ENCODE measurements at regions not wholly inside any gene's neighbourhood (a gene's known extent, or its start where the extent isn't known, plus 50 kb on each side); places are given as distances from the start of the nearest gene placed in this dataset.
A peak's percentile ranks its signal among the peaks of the same experiment; 100 is the strongest.

GRCh38 chr9:74355107-74355506, 142.0 kb upstream of the RORB start (continued):
- no peak for TF ChIP-seq ZNF462 (CRISPR knock-in tag; IDR thresholded peaks at IDR 0.05)

- Histone ChIP-seq H4K20me1 (replicated peaks; ENCODE audit: insufficient read depth) (no peaks in the 10 kb centered on the region), H3F3A (replicated peaks; ENCODE audit: low read depth) (no peaks in the 10 kb centered on the region), H3K4me2 (no peak overlapping the region), H2AFZ (0 out of 2 replicates have a peak overlapping the region, but pooled peaks have one; percentile 7), H3K79me2 (replicated peaks; ENCODE audit: insufficient read depth) (no peaks in the 10 kb centered on the region), H3K9me2 (ENCODE audit: insufficient read depth) (no peaks in the 10 kb centered on the region), H3K4me3 (no peak overlapping the region), H3K4me1 (ENCODE audit: insufficient read depth) (no peaks in the 10 kb centered on the region), H3K27ac (ENCODE audit: low read depth) (no peak overlapping the region), H3K27me3 (ENCODE audit: insufficient read depth) (no peaks in the 10 kb centered on the region), H3K36me3 (ENCODE audit: insufficient read depth) (no peaks in the 10 kb centered on the region)
- no peaks in the 10 kb centered on the region for H3K36me3 Mint-ChIP-seq (ENCODE audit: low read depth)
- no peaks in the 10 kb centered on the region for H3K27me3 Mint-ChIP-seq (ENCODE audit: insufficient read depth, low read depth, poor library complexity)
- ATAC-seq (no peak), DNase-seq (ENCODE audit: low spot score) (no peak)
- no peaks in the 10 kb centered on the region for H3K4me1 Mint-ChIP-seq
- H3K27ac Mint-ChIP-seq: no peak overlapping the region
- H3K4me3 Mint-ChIP-seq: no peak overlapping the region
- H3K9me3 Mint-ChIP-seq: no peaks in the 10 kb centered on the region
- TF ChIP-seq POLR2AphosphoS5 (IDR thresholded peaks at IDR 0.05; ENCODE audit: low read depth) (no peak), ZNF114 (CRISPR knock-in tag; IDR thresholded peaks at IDR 0.05) (no peak), NANOG (IDR thresholded peaks at IDR 0.05; ENCODE audit: borderline replicate concordance) (no peak), ZNF462 (CRISPR knock-in tag; IDR thresholded peaks at IDR 0.05) (no peak), JUNB (IDR thresholded peaks at IDR 0.05; ENCODE audit: unreplicated experiment) (no peak), EZH2 (IDR thresholded peaks at IDR 0.05; ENCODE audit: low read depth, unreplicated experiment) (no peak), CREB1 (CRISPR knock-in tag; IDR thresholded peaks at IDR 0.05; ENCODE audit: low read depth) (no peak), ETS1 (IDR thresholded peaks at IDR 0.05) (no peak), ZNF331 (CRISPR knock-in tag; IDR thresholded peaks at IDR 0.05; ENCODE audit: low read depth) (no peak), EZH2phosphoT487 (IDR thresholded peaks at IDR 0.05; ENCODE audit: unreplicated experiment) (no peak)
These were observed 139.6 kb upstream of the RORB start for GRCh38 chr9:74357577-74357976.
